Sigmoid colon (tissue), 6 donors: ENCODE measurements at regions not wholly inside any gene's neighbourhood (a gene's known extent, or its start where the extent isn't known, plus 50 kb on each side); places are given as distances from the start of the nearest gene placed in this dataset.

Experiments
- DNase-seq: peaks from one replicate; pipeline ENCODE4 v3.0.0-alpha.2; 2019
- H3K27ac ChIP-seq, 4 donors: fragments of 200-600 bp; sonication (generic); one replicate each; pipeline ENCODE4 v1.5.1; 2016 to 2019; ENCODE audit warnings: mild to moderate bottlenecking in 1 of 4
- H3K27me3 ChIP-seq, 3 donors: fragments of 200-600 bp; sonication (generic); one replicate each; pipeline ENCODE4 v1.5.1; 2019; ENCODE audit warnings: mild to moderate bottlenecking in 1 of 3
- H3K36me3 ChIP-seq, 4 donors: fragments of 200-600 bp; sonication (generic); one replicate each; pipeline ENCODE4 v1.5.1; 2016 to 2019
- H3K4me1 ChIP-seq, 4 donors: fragments of 200-600 bp; sonication (generic); one replicate each; pipeline ENCODE4 v1.5.1; 2017 to 2019
- H3K4me3 ChIP-seq, 4 donors: fragments of 200-600 bp; sonication (generic); one replicate each; pipeline ENCODE4 v1.5.1; 2017 to 2019; ENCODE audit warnings: mild to moderate bottlenecking in 2 of 4, moderate library complexity in 1 of 4
- H3K9me3 ChIP-seq, 4 donors: fragments of 200-600 bp in 3 of 4; sonication (generic) in 3 of 4; one replicate each; pipeline versions ENCODE4 v1.5.1 to v1.6.1; 2013 to 2019
- CTCF ChIP-seq, 4 experiments: fragments of 450-650 bp in 3 of 4; fragments of 200-600 bp in 1 of 4; IDR thresholded peaks; one replicate each; pipeline ENCODE4 v1.5.1; 2016 to 2019; ENCODE audit warnings: antibody characterized with exemption in 4 of 4, mild to moderate bottlenecking in 3 of 4, moderate library complexity in 2 of 4
- EP300 ChIP-seq, 4 donors: sonication (generic); formaldehyde crosslinking; IDR thresholded peaks; one replicate each; pipeline ENCODE4 v1.6.1; 2017; ENCODE audit warnings: antibody characterized with exemption in 4 of 4
- POLR2A ChIP-seq, 2 donors: fragments of 450-650 bp; IDR thresholded peaks; one replicate each; pipeline ENCODE4 v1.6.1; 2016; ENCODE audit warnings: antibody characterized with exemption in 2 of 2, mild to moderate bottlenecking in 2 of 2, moderate library complexity in 2 of 2
- POLR2AphosphoS5 ChIP-seq, 4 donors: sonication (generic); formaldehyde crosslinking; IDR thresholded peaks; one replicate each; pipeline ENCODE4 v1.6.1; 2017; ENCODE audit warnings: antibody characterized with exemption in 4 of 4
- WGBS, 2 donors: extraction: QIAGEN DNeasy Blood & Tissue Kit; methylation state at CpG; one replicate each; pipeline ENCODE4 v1.1.7; 2013; 5-methylcytosine and 5-hydroxymethylcytosine counted together
- intact Hi-C: fragments of 100-400 bp; cut with DNase I; formaldehyde crosslinking; loops from one replicate; pipeline ENCODE4 v1.15.1; 2023
- donor health status: healthy with polysubstance abuse.
- donor health status: healthy.

- no peak overlapping the region for H3K27ac ChIP-seq
- intact Hi-C loops: no loop called here
- no peaks in the 10 kb centered on the region for H3K27me3 ChIP-seq
- TF ChIP-seq POLR2AphosphoS5 (IDR thresholded peaks at IDR 0.05): no peak
- TF ChIP-seq EP300 (IDR thresholded peaks at IDR 0.05): no peak
- no peak for TF ChIP-seq POLR2A (IDR thresholded peaks at IDR 0.05)
- TF ChIP-seq CTCF (IDR thresholded peaks at IDR 0.05): no peak
- H3K9me3 ChIP-seq: no peaks in the 10 kb centered on the region
- H3K4me3 ChIP-seq: no peak overlapping the region
- H3K4me1 ChIP-seq: no peaks in the 10 kb centered on the region
- no peak for DNase-seq
- 80 to 83% methylated on average over 5 of the region's 5 CpGs for WGBS, 2 donors
- no peaks in the 10 kb centered on the region for H3K36me3 ChIP-seq
These were observed 352.0 kb upstream of the KAZN start for GRCh38 chr1:14246471-14246870.

- TF ChIP-seq POLR2A (IDR thresholded peaks at IDR 0.05) (no peak), POLR2AphosphoS5 (IDR thresholded peaks at IDR 0.05) (peak in 1 of 4 donors; percentile 18), EP300 (IDR thresholded peaks at IDR 0.05) (no peak)
- no peaks in the 10 kb centered on the region for H3K36me3 ChIP-seq
- no peaks in the 10 kb centered on the region for H3K9me3 ChIP-seq
- no peaks in the 10 kb centered on the region for H3K27me3 ChIP-seq
- intact Hi-C loops: no loop called here
- H3K27ac ChIP-seq: no peak overlapping the region
- no peaks in the 10 kb centered on the region for H3K4me1 ChIP-seq
- H3K4me3 ChIP-seq: no peak overlapping the region
- no peak for DNase-seq
- WGBS, 2 donors: 85 to 90% methylated on average over 6 of the region's 6 CpGs
These were observed 350.8 kb upstream of the KAZN start for GRCh38 chr1:14247666-14248065.

GRCh38 chr1:14251871-14252270 lies 346.6 kb upstream of the KAZN start:
- intact Hi-C loops: no loop called here
- Histone ChIP-seq H3K4me3 (no peak overlapping the region), H3K27me3 (no peaks in the 10 kb centered on the region), H3K36me3 (no peaks in the 10 kb centered on the region), H3K4me1 (peaks cover 0 to 6% (median 0%) of the 10 kb centered on the region in 4 donors), H3K9me3 (no peaks in the 10 kb centered on the region), H3K27ac (no peak overlapping the region)
- DNase-seq: no peak
- 88 to 89% methylated on average over 2 of the region's 2 CpGs for WGBS, 2 donors
- no peak for TF ChIP-seq CTCF (IDR thresholded peaks at IDR 0.05)
- TF ChIP-seq POLR2A (IDR thresholded peaks at IDR 0.05): no peak
- no peak for TF ChIP-seq POLR2AphosphoS5 (IDR thresholded peaks at IDR 0.05)

GRCh38 chr1:14253676-14254075 lies 344.8 kb upstream of the KAZN start:
- intact Hi-C loops: no loop called here
- Histone ChIP-seq H3K4me3 (no peak overlapping the region), H3K4me1 (peaks cover 0 to 8% (median 0%) of the 10 kb centered on the region in 4 donors), H3K27me3 (no peaks in the 10 kb centered on the region), H3K27ac (peak overlapping the region in 2 of 4 donors; percentile 11 to 31), H3K36me3 (no peaks in the 10 kb centered on the region), H3K9me3 (no peaks in the 10 kb centered on the region)
- WGBS, 2 donors: 80 to 96% methylated on average over 7 of the region's 7 CpGs
- no peak for TF ChIP-seq CTCF (IDR thresholded peaks at IDR 0.05)
- TF ChIP-seq POLR2A (IDR thresholded peaks at IDR 0.05): no peak
- no peak for TF ChIP-seq EP300 (IDR thresholded peaks at IDR 0.05)
- no peak for TF ChIP-seq POLR2AphosphoS5 (IDR thresholded peaks at IDR 0.05)
- DNase-seq: no peak

- DNase-seq: no peak
- TF ChIP-seq POLR2AphosphoS5 (IDR thresholded peaks at IDR 0.05) (peak in 2 of 4 donors; percentile 26 to 35), CTCF (IDR thresholded peaks at IDR 0.05) (no peak)
These were observed 344.2 kb upstream of the KAZN start for GRCh38 chr1:14254251-14254650.

More at GRCh38 chr1:14254251-14254650, 344.2 kb upstream of the KAZN start:
- no peaks in the 10 kb centered on the region for H3K9me3 ChIP-seq
- H3K36me3 ChIP-seq: no peaks in the 10 kb centered on the region
- H3K27me3 ChIP-seq: no peaks in the 10 kb centered on the region
- intact Hi-C loops: no loop called here
- peak overlapping the region in 3 of 4 donors; percentile 31 to 32 (median 31) for H3K27ac ChIP-seq
- H3K4me1 ChIP-seq: peaks cover 0 to 9% (median 0%) of the 10 kb centered on the region in 4 donors
- H3K4me3 ChIP-seq: no peak overlapping the region
- WGBS, 2 donors: 42 to 72% methylated on average over 6 of the region's 6 CpGs
